ENCODE measurements at regions not wholly inside any gene's neighbourhood (a gene's known extent, or its start where the extent isn't known, plus 50 kb on each side); places are given as distances from the start of the nearest gene placed in this dataset.
"Not testable (repeated sequence)": the region's sequence is repeated elsewhere in the genome, so short reads cannot be mapped to it uniquely, and the experiment has no call there.

GRCh38 chr9:13444245-13445102 lies 165.0 kb upstream of the MPDZ start:
- Histone ChIP-seq H3K27ac (ENCODE audit: low read depth in 1 of 2, low read length in 1 of 2) (peak overlapping the region; percentile 12 to 31), H3K9me3 (ENCODE audit: control insufficient read depth in 2 of 2, insufficient read depth in 1 of 2, low read length in 1 of 2) (no peaks in the 10 kb centered on the region), H3K4me3 (ENCODE audit: low read length in 2 of 2) (no peak overlapping the region), H3K27me3 (ENCODE audit: control insufficient read depth in 2 of 2, insufficient read depth in 1 of 2, low read length in 1 of 2) (no peaks in the 10 kb centered on the region), H3K36me3 (ENCODE audit: control insufficient read depth in 2 of 2, insufficient read depth in 2 of 2, low read length in 1 of 2) (no peaks in the 10 kb centered on the region), H3K4me1 (ENCODE audit: control insufficient read depth in 2 of 2, insufficient read depth in 2 of 2, low read length in 2 of 2) (no peaks in the 10 kb centered on the region)
- no peak for DNase-seq (ENCODE audit: low read depth in 6 of 9, low spot score in 9 of 9)
- WGBS, result 92% methylated on average over 10 of the region's 10 CpGs

GRCh38 chr9:13443346-13444244 lies 164.1 kb upstream of the MPDZ start:
- Histone ChIP-seq H3K4me3 (ENCODE audit: low read length in 2 of 2) (no peak overlapping the region), H3K36me3 (ENCODE audit: control insufficient read depth in 2 of 2, insufficient read depth in 2 of 2, low read length in 1 of 2) (no peaks in the 10 kb centered on the region), H3K27ac (ENCODE audit: low read depth in 1 of 2, low read length in 1 of 2) (peak overlapping the region in 1 of 2 donors; percentile 12), H3K9me3 (ENCODE audit: control insufficient read depth in 2 of 2, insufficient read depth in 1 of 2, low read length in 1 of 2) (no peaks in the 10 kb centered on the region), H3K4me1 (ENCODE audit: control insufficient read depth in 2 of 2, insufficient read depth in 2 of 2, low read length in 2 of 2) (no peaks in the 10 kb centered on the region), H3K27me3 (ENCODE audit: control insufficient read depth in 2 of 2, insufficient read depth in 1 of 2, low read length in 1 of 2) (no peaks in the 10 kb centered on the region)
- WGBS, result 95% methylated on average over 18 of the region's 18 CpGs
- no peak for DNase-seq (ENCODE audit: low read depth in 6 of 9, low spot score in 9 of 9)

GRCh38 chr9:13439685-13440476 lies 160.4 kb upstream of the MPDZ start:
- Histone ChIP-seq H3K4me3 (ENCODE audit: low read length in 2 of 2) (no peak overlapping the region), H3K4me1 (ENCODE audit: control insufficient read depth in 2 of 2, insufficient read depth in 2 of 2, low read length in 2 of 2) (no peaks in the 10 kb centered on the region), H3K9me3 (ENCODE audit: control insufficient read depth in 2 of 2, insufficient read depth in 1 of 2, low read length in 1 of 2) (no peaks in the 10 kb centered on the region), H3K27ac (ENCODE audit: low read depth in 1 of 2, low read length in 1 of 2) (no peak overlapping the region), H3K27me3 (ENCODE audit: control insufficient read depth in 2 of 2, insufficient read depth in 1 of 2, low read length in 1 of 2) (no peaks in the 10 kb centered on the region), H3K36me3 (ENCODE audit: control insufficient read depth in 2 of 2, insufficient read depth in 2 of 2, low read length in 1 of 2) (no peaks in the 10 kb centered on the region)
- DNase-seq (ENCODE audit: low read depth in 6 of 9, low spot score in 9 of 9), result no peak
- 94% methylated on average over 3 of the region's 3 CpGs for WGBS

- DNase-seq (ENCODE audit: low read depth in 6 of 9, low spot score in 9 of 9), result no peak
- no peaks in the 10 kb centered on the region for H3K36me3 ChIP-seq (ENCODE audit: control insufficient read depth in 2 of 2, insufficient read depth in 2 of 2, low read length in 1 of 2)
- no peaks in the 10 kb centered on the region for H3K4me1 ChIP-seq (ENCODE audit: control insufficient read depth in 2 of 2, insufficient read depth in 2 of 2, low read length in 2 of 2)
- WGBS, result 90% methylated on average over 1 of the region's 1 CpG
- H3K4me3 ChIP-seq (ENCODE audit: low read length in 2 of 2), result no peak overlapping the region
- no peaks in the 10 kb centered on the region for H3K9me3 ChIP-seq (ENCODE audit: control insufficient read depth in 2 of 2, insufficient read depth in 1 of 2, low read length in 1 of 2)
- H3K27me3 ChIP-seq (ENCODE audit: control insufficient read depth in 2 of 2, insufficient read depth in 1 of 2, low read length in 1 of 2), result no peaks in the 10 kb centered on the region
- H3K27ac ChIP-seq (ENCODE audit: low read depth in 1 of 2, low read length in 1 of 2), result no peak overlapping the region
Observed at GRCh38 chr9:13437866-13438265, 158.4 kb upstream of the MPDZ start.

- Histone ChIP-seq H3K9me3 (ENCODE audit: control insufficient read depth in 2 of 2, insufficient read depth in 1 of 2, low read length in 1 of 2) (no peaks in the 10 kb centered on the region), H3K4me3 (ENCODE audit: low read length in 2 of 2) (no peak overlapping the region), H3K36me3 (ENCODE audit: control insufficient read depth in 2 of 2, insufficient read depth in 2 of 2, low read length in 1 of 2) (no peaks in the 10 kb centered on the region), H3K27ac (ENCODE audit: low read depth in 1 of 2, low read length in 1 of 2) (no peak overlapping the region), H3K4me1 (ENCODE audit: control insufficient read depth in 2 of 2, insufficient read depth in 2 of 2, low read length in 2 of 2) (no peaks in the 10 kb centered on the region), H3K27me3 (ENCODE audit: control insufficient read depth in 2 of 2, insufficient read depth in 1 of 2, low read length in 1 of 2) (no peaks in the 10 kb centered on the region)
- WGBS, result 90% methylated on average over 1 of the region's 1 CpG
- no peak for DNase-seq (ENCODE audit: low read depth in 6 of 9, low spot score in 9 of 9)
Observed at GRCh38 chr9:13436591-13436990, 157.1 kb upstream of the MPDZ start.

- not testable (repeated sequence) for H3K36me3 ChIP-seq (ENCODE audit: control insufficient read depth in 2 of 2, insufficient read depth in 2 of 2, low read length in 1 of 2); H3K4me1 ChIP-seq (ENCODE audit: control insufficient read depth in 2 of 2, insufficient read depth in 2 of 2, low read length in 2 of 2); DNase-seq (ENCODE audit: low read depth in 6 of 9, low spot score in 9 of 9); H3K4me3 ChIP-seq (ENCODE audit: low read length in 2 of 2); H3K27me3 ChIP-seq (ENCODE audit: control insufficient read depth in 2 of 2, insufficient read depth in 1 of 2, low read length in 1 of 2); H3K27ac ChIP-seq (ENCODE audit: low read depth in 1 of 2, low read length in 1 of 2); H3K9me3 ChIP-seq (ENCODE audit: control insufficient read depth in 2 of 2, insufficient read depth in 1 of 2, low read length in 1 of 2)
- 98% methylated on average over 4 of the region's 4 CpGs for WGBS
Observed at GRCh38 chr9:13433453-13433852, 154.0 kb upstream of the MPDZ start.

- no peak overlapping the region for H3K4me3 ChIP-seq (ENCODE audit: low read length in 2 of 2)
- no peak for DNase-seq (ENCODE audit: low read depth in 6 of 9, low spot score in 9 of 9)
- H3K9me3 ChIP-seq (ENCODE audit: control insufficient read depth in 2 of 2, insufficient read depth in 1 of 2, low read length in 1 of 2), result no peaks in the 10 kb centered on the region
- H3K4me1 ChIP-seq (ENCODE audit: control insufficient read depth in 2 of 2, insufficient read depth in 2 of 2, low read length in 2 of 2), result no peaks in the 10 kb centered on the region
- 58% methylated on average over 1 of the region's 1 CpG for WGBS
- H3K27ac ChIP-seq (ENCODE audit: low read depth in 1 of 2, low read length in 1 of 2), result no peak overlapping the region
- no peaks in the 10 kb centered on the region for H3K36me3 ChIP-seq (ENCODE audit: control insufficient read depth in 2 of 2, insufficient read depth in 2 of 2, low read length in 1 of 2)
- no peaks in the 10 kb centered on the region for H3K27me3 ChIP-seq (ENCODE audit: control insufficient read depth in 2 of 2, insufficient read depth in 1 of 2, low read length in 1 of 2)
Observed at GRCh38 chr9:13432904-13433303, 153.4 kb upstream of the MPDZ start.

GRCh38 chr9:13431692-13432091 lies 152.2 kb upstream of the MPDZ start:
- DNase-seq (ENCODE audit: low read depth in 6 of 9, low spot score in 9 of 9), result no peak
- H3K27ac ChIP-seq (ENCODE audit: low read depth in 1 of 2, low read length in 1 of 2), result no peak overlapping the region
- no peaks in the 10 kb centered on the region for H3K36me3 ChIP-seq (ENCODE audit: control insufficient read depth in 2 of 2, insufficient read depth in 2 of 2, low read length in 1 of 2)
- no peaks in the 10 kb centered on the region for H3K9me3 ChIP-seq (ENCODE audit: control insufficient read depth in 2 of 2, insufficient read depth in 1 of 2, low read length in 1 of 2)
- H3K4me1 ChIP-seq (ENCODE audit: control insufficient read depth in 2 of 2, insufficient read depth in 2 of 2, low read length in 2 of 2), result no peaks in the 10 kb centered on the region
- 95% methylated on average over 2 of the region's 2 CpGs for WGBS
- no peaks in the 10 kb centered on the region for H3K27me3 ChIP-seq (ENCODE audit: control insufficient read depth in 2 of 2, insufficient read depth in 1 of 2, low read length in 1 of 2)
- H3K4me3 ChIP-seq (ENCODE audit: low read length in 2 of 2), result no peak overlapping the region

- Histone ChIP-seq H3K27me3 (ENCODE audit: control insufficient read depth in 2 of 2, insufficient read depth in 1 of 2, low read length in 1 of 2) (no peaks in the 10 kb centered on the region), H3K4me1 (ENCODE audit: control insufficient read depth in 2 of 2, insufficient read depth in 2 of 2, low read length in 2 of 2) (no peaks in the 10 kb centered on the region), H3K4me3 (ENCODE audit: low read length in 2 of 2) (no peak overlapping the region), H3K36me3 (ENCODE audit: control insufficient read depth in 2 of 2, insufficient read depth in 2 of 2, low read length in 1 of 2) (no peaks in the 10 kb centered on the region), H3K27ac (ENCODE audit: low read depth in 1 of 2, low read length in 1 of 2) (no peak overlapping the region), H3K9me3 (ENCODE audit: control insufficient read depth in 2 of 2, insufficient read depth in 1 of 2, low read length in 1 of 2) (no peaks in the 10 kb centered on the region)
- 88% methylated on average over 6 of the region's 6 CpGs for WGBS
- DNase-seq (ENCODE audit: low read depth in 6 of 9, low spot score in 9 of 9), result no peak
Observed at GRCh38 chr9:13431222-13431536, 151.7 kb upstream of the MPDZ start.
